K562 (cell line): ENCODE measurements at regions not wholly inside any gene's neighbourhood (a gene's known extent, or its start where the extent isn't known, plus 50 kb on each side); places are given as distances from the start of the nearest gene placed in this dataset.

ENCODE experiments used
- ADNP ChIP-seq: fragments of 200-800 bp; sonication (Bioruptor generic); IDR thresholded peaks from 2 replicates; pipeline ENCODE4 v1.6.1; 2016; ENCODE audit warnings: missing genetic modification characterization, missing compliant biosample characterization
- NFYB ChIP-seq: IDR thresholded peaks from 2 replicates; pipeline ENCODE4 v1.6.1; 2011; ENCODE audit warnings: mild to moderate bottlenecking, moderate library complexity; ENCODE audit not compliant: insufficient read length; ENCODE audit errors: extremely low read depth
- ZNF445 ChIP-seq: fragments of 250-450 bp; sonication (Bioruptor Pico); IDR thresholded peaks from 2 replicates; pipeline ENCODE4 v1.4.0; 2020; ENCODE audit warnings: low read depth, mild to moderate bottlenecking, moderate library complexity
- ZNF592 ChIP-seq: fragments of 450-650 bp; IDR thresholded peaks from 2 replicates; pipeline ENCODE4 v1.6.1; 2017; ENCODE audit warnings: antibody characterized with exemption, mild to moderate bottlenecking
- TF ChIP-seq, protein P1 (sequence below): IDR thresholded peaks from 2 replicates; pipeline ENCODE4 v1.6.1; 2016; ENCODE audit warnings: missing genetic modification characterization, missing compliant biosample characterization

- TF ChIP-seq ZNF592 (no peak), ZNF445 (CRISPR knock-in tag) (no peak), NFYB (no peak), ADNP (tag) (no peak)
- TF ChIP-seq, protein P1, sequence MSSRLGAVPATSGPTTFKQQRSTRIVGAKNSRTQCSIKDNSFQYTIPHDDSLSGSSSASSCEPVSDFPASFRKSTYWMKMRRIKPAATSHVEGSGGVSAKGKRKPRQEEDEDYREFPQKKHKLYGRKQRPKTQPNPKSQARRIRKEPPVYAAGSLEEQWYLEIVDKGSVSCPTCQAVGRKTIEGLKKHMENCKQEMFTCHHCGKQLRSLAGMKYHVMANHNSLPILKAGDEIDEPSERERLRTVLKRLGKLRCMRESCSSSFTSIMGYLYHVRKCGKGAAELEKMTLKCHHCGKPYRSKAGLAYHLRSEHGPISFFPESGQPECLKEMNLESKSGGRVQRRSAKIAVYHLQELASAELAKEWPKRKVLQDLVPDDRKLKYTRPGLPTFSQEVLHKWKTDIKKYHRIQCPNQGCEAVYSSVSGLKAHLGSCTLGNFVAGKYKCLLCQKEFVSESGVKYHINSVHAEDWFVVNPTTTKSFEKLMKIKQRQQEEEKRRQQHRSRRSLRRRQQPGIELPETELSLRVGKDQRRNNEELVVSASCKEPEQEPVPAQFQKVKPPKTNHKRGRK (tag), result no peak
These were observed 434.4 kb downstream of the TNS1 start (continued) for GRCh38 chr2:217568289-217568971.
